Cardiac muscle cell (in vitro differentiated cells and primary cell): ENCODE measurements at regions not wholly inside any gene's neighbourhood (a gene's known extent, or its start where the extent isn't known, plus 50 kb on each side); places are given as distances from the start of the nearest gene placed in this dataset.

ENCODE experiments used
- DNase-seq, 2 donors: peaks; one replicate each; pipeline versions ENCODE4 v3.0.0 to v3.0.0-alpha.2; 2010 to 2017; ENCODE audit warnings: low read depth in 1 of 2, low spot score in 1 of 2
- H3K27ac ChIP-seq: fragments of 200-600 bp; sonication (generic); 2 replicates; pipeline ENCODE4 v1.5.1; 2016
- H3K27me3 ChIP-seq: fragments of 200-600 bp; sonication (generic); 2 replicates; pipeline ENCODE4 v1.6.0; 2016; ENCODE audit warnings: control low read depth
- H3K36me3 ChIP-seq: fragments of 200-600 bp; sonication (generic); 2 replicates; pipeline ENCODE4 v1.5.1; 2016; ENCODE audit warnings: control low read depth
- H3K4me1 ChIP-seq: fragments of 200-600 bp; sonication (generic); 2 replicates; pipeline ENCODE4 v1.8.1; 2017; ENCODE audit warnings: low read depth, mild to moderate bottlenecking, mixed run types
- H3K4me3 ChIP-seq: fragments of 200-600 bp; sonication (generic); 2 replicates; pipeline ENCODE4 v1.5.1; 2016; ENCODE audit warnings: mild to moderate bottlenecking
- H3K9me3 ChIP-seq: fragments of 200-600 bp; sonication (generic); 2 replicates; pipeline ENCODE4 v1.5.1; 2017; ENCODE audit warnings: low read depth, mild to moderate bottlenecking, control low read depth
- TF ChIP-seq, protein P1 (sequence below): IDR thresholded peaks from 2 replicates; pipeline ENCODE4 v1.5.1; 2012; ENCODE audit warnings: low read depth, mild to moderate bottlenecking, low read length

DNA sequence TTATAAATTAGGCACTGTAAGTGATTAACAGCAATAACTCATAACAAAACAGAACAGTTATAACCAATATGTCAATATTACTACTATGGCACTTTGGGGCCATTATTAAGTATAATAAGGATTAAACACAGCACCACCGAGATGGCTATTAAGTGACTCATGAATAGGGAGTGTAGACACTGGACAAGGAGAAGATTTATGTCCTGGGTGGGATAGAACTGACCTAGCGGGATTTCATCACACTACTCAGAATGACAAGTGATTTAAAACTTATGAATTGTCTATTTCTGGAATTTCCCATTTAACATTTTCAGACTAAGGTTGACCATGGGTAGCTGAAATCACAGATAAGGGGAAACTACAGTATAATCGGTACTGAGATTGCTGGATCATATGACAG, 79.0 kb upstream of the SLC7A1 start:
- Histone ChIP-seq H3K27me3 (no peaks in the 10 kb centered on the region), H3K4me1 (no peaks in the 10 kb centered on the region), H3K4me3 (no peak overlapping the region), H3K36me3 (no peaks in the 10 kb centered on the region), H3K9me3 (no peaks in the 10 kb centered on the region), H3K27ac (no peak overlapping the region)
- TF ChIP-seq, protein P1, sequence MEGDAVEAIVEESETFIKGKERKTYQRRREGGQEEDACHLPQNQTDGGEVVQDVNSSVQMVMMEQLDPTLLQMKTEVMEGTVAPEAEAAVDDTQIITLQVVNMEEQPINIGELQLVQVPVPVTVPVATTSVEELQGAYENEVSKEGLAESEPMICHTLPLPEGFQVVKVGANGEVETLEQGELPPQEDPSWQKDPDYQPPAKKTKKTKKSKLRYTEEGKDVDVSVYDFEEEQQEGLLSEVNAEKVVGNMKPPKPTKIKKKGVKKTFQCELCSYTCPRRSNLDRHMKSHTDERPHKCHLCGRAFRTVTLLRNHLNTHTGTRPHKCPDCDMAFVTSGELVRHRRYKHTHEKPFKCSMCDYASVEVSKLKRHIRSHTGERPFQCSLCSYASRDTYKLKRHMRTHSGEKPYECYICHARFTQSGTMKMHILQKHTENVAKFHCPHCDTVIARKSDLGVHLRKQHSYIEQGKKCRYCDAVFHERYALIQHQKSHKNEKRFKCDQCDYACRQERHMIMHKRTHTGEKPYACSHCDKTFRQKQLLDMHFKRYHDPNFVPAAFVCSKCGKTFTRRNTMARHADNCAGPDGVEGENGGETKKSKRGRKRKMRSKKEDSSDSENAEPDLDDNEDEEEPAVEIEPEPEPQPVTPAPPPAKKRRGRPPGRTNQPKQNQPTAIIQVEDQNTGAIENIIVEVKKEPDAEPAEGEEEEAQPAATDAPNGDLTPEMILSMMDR = no peak
- no peak for DNase-seq

DNA sequence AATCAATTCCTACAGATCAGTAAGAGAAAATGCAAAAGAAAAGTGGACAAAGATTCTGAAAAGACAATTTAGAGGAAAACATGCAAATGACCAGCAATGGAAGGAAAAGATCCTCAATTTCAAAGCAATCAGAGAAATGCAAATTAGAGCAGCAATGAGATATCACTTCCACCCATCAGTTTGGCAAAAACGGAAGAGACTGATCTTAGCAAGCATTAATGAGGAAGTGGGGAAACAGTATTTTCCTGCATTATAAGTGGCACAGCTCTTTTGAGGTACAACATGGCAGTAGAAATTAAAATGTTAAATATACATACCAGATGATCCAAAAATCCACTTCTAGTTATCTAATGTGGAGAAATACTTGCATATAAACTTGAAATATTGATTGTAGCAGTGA, 69.1 kb upstream of the SLC7A1 start:
- Histone ChIP-seq H3K27me3 (no peaks in the 10 kb centered on the region), H3K9me3 (no peaks in the 10 kb centered on the region), H3K36me3 (no peaks in the 10 kb centered on the region), H3K4me1 (no peaks in the 10 kb centered on the region), H3K27ac (no peak overlapping the region), H3K4me3 (no peak overlapping the region)
- DNase-seq = no peak
- TF ChIP-seq, protein P1 = no peak

DNA sequence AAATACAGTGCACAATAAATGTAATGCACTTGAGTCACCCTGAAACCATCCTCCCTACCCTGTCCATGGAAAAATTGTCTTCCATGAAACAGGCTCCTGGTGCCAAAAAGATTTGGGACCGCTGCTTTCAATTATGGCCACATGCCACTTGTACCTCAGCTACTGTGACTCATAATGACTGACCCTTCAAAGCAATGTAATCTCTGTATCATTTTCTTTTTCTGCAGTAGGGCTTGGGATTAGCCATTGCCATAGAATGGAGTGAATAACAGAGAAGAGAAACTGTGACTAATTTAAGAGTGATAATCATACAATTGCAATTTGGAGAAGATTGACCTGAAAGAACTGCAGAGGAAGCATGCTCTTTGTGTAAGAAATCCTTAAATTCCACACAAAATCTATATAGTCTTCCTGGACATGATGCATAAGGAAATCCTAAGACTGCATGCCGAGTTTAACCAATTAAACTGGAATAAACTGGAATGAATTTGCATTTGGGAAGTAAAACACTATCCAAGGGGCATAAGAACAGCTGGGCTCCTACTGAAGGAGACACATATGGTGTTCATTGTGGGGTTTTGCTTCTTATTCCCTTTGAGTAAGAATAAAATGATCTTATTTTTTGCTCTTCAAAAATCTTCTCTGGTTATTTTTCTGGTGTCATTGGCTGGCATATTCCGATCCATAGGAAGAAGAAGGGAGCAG, 59.5 kb upstream of the SLC7A1 start:
- H3K36me3 ChIP-seq = no peaks in the 10 kb centered on the region
- no peaks in the 10 kb centered on the region for H3K9me3 ChIP-seq
- peak in 1 of 2 donors; percentile 8 for DNase-seq
- H3K4me3 ChIP-seq = no peak overlapping the region
- no peak overlapping the region for H3K27ac ChIP-seq
- H3K4me1 ChIP-seq = no peaks in the 10 kb centered on the region
- H3K27me3 ChIP-seq = no peaks in the 10 kb centered on the region
- TF ChIP-seq, protein P1 = no peak

DNA sequence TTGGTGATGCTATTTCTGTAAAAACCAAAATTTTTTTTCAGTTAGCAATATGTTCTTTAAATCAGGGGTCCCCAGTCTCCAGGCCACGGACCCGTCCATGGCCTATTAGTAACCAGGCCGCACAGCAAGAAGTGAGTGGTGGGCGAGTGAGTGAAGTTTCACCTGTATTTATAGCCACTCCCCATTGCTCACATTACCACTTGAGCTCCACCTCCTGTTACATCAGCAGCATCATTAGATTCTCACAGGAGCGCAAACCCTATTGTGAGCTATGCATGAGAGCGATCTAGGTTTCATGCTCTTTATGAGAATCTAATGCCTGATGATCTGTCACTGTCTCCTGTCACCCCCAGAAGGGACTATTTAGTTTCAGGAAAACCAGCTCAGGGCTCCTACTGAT, 58.9 kb upstream of the SLC7A1 start:
- Histone ChIP-seq H3K27ac (no peak overlapping the region), H3K36me3 (no peaks in the 10 kb centered on the region), H3K9me3 (no peaks in the 10 kb centered on the region), H3K27me3 (no peaks in the 10 kb centered on the region), H3K4me3 (no peak overlapping the region), H3K4me1 (no peaks in the 10 kb centered on the region)
- DNase-seq = no peak
- TF ChIP-seq, protein P1 = no peak

DNA sequence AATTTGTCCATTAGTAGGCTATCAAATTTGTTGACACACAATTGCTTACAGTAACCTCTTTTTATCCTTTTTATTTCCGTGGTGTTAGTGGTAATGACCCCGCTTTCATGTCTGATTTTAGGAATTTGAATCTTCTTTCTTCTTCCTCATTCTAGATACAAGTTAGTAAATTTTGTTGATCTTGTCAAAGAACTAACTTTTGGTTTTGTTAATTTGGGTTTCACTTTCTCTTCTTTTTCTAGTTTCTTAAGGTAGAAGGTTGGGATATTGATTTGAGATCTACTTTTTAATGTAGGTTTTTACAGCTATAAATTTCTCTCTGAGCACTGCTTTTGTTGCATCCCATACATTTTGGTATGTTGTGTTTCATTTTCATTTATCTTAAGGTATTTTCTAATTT, 53.3 kb upstream of the SLC7A1 start:
- Histone ChIP-seq H3K36me3 (no peaks in the 10 kb centered on the region), H3K27me3 (no peaks in the 10 kb centered on the region), H3K4me1 (no peaks in the 10 kb centered on the region), H3K27ac (no peak overlapping the region), H3K4me3 (no peak overlapping the region), H3K9me3 (no peaks in the 10 kb centered on the region)
- no peak for DNase-seq
- TF ChIP-seq, protein P1 = no peak
